Activated CD8-positive, alpha-beta memory T cell treated with anti-CD3 and anti-CD28 coated beads for 36 hours (primary cell): ENCODE measurements at regions not wholly inside any gene's neighbourhood (a gene's known extent, or its start where the extent isn't known, plus 50 kb on each side); places are given as distances from the start of the nearest gene placed in this dataset.

Source experiments
- CTCF ChIA-PET: fragments of 350-600 bp; sonication (Branson Sonifier 250); formaldehyde crosslinking; loops from one replicate; lab custom pipeline; 2021; ENCODE audit warnings: antibody characterized with exemption; lab: Charles Lee
- POLR2A ChIA-PET: fragments of 350-600 bp; sonication (Branson Sonifier 250); formaldehyde crosslinking; loops from one replicate; lab custom pipeline; 2021; ENCODE audit warnings: antibody characterized with exemption; lab: Charles Lee

GRCh38 chr6:1127597-1128288 lies 184.2 kb upstream of the FOXQ1 start:
- ChIA-PET CTCF (no interaction called here), POLR2A (no interaction called here)

GRCh38 chr6:1127129-1127528 lies 184.8 kb upstream of the FOXQ1 start:
- CTCF ChIA-PET = no interaction called here
- POLR2A ChIA-PET = no interaction called here

GRCh38 chr6:1126036-1126435 lies 185.9 kb upstream of the FOXQ1 start:
- ChIA-PET POLR2A (no interaction called here), CTCF (no interaction called here)

GRCh38 chr6:1125297-1125696 lies 186.6 kb upstream of the FOXQ1 start:
- CTCF ChIA-PET = no interaction called here
- POLR2A ChIA-PET = no interaction called here

GRCh38 chr6:1124885-1125284 lies 187.0 kb upstream of the FOXQ1 start:
- CTCF ChIA-PET = no interaction called here
- POLR2A ChIA-PET = no interaction called here

GRCh38 chr6:1123386-1124375 lies 188.2 kb upstream of the FOXQ1 start:
- ChIA-PET CTCF (no interaction called here), POLR2A (no interaction called here)

- CTCF ChIA-PET = no interaction called here
- POLR2A ChIA-PET = no interaction called here
Measured at GRCh38 chr6:1122083-1122482, 189.8 kb upstream of the FOXQ1 start.

GRCh38 chr6:1118287-1118647 lies 193.6 kb upstream of the FOXQ1 start:
- ChIA-PET CTCF (no interaction called here), POLR2A (no interaction called here)

GRCh38 chr6:1117530-1118286 lies 194.2 kb upstream of the FOXQ1 start:
- ChIA-PET POLR2A (no interaction called here), CTCF (no interaction called here)

GRCh38 chr6:1116149-1116548 lies 195.7 kb upstream of the FOXQ1 start:
- CTCF ChIA-PET = no interaction called here
- POLR2A ChIA-PET = no interaction called here

- POLR2A ChIA-PET = no interaction called here
Measured at GRCh38 chr6:1113916-1114540, 197.9 kb upstream of the FOXQ1 start.

GRCh38 chr6:1111361-1111760 lies 200.5 kb upstream of the FOXQ1 start:
- ChIA-PET CTCF (interaction anchor here (0.6 kb wide), 1 partner anchor 1186 kb away, joined by 3 read pairs; no protein-coding TSS in a partner anchor), POLR2A (no interaction called here)

More at GRCh38 chr6:1113916-1114540, 197.9 kb upstream of the FOXQ1 start:
- CTCF ChIA-PET = no interaction called here

GRCh38 chr6:1110941-1111349 lies 201.0 kb upstream of the FOXQ1 start:
- CTCF ChIA-PET = no interaction called here
- POLR2A ChIA-PET = no interaction called here

- ChIA-PET POLR2A (no interaction called here), CTCF (no interaction called here)
Measured at GRCh38 chr6:1110164-1110563, 201.7 kb upstream of the FOXQ1 start.

- CTCF ChIA-PET = interaction anchor here (0.7 kb wide), 1 partner anchor 52 kb away, joined by 3 read pairs; no protein-coding TSS in a partner anchor
- POLR2A ChIA-PET = no interaction called here
Measured at GRCh38 chr6:1109134-1109533, 202.8 kb upstream of the FOXQ1 start.

GRCh38 chr6:1108198-1108597 lies 203.7 kb upstream of the FOXQ1 start:
- ChIA-PET POLR2A (no interaction called here), CTCF (interaction anchor here (0.7 kb wide), 1 partner anchor 53 kb away, joined by 3 read pairs; no protein-coding TSS in a partner anchor)

GRCh38 chr6:1107578-1107977 lies 204.3 kb upstream of the FOXQ1 start:
- ChIA-PET POLR2A (no interaction called here), CTCF (no interaction called here)

GRCh38 chr6:1105833-1106400 lies 206.0 kb upstream of the FOXQ1 start:
- CTCF ChIA-PET = no interaction called here

GRCh38 chr6:1104988-1105670 lies 206.8 kb upstream of the FOXQ1 start:
- POLR2A ChIA-PET = no interaction called here
- CTCF ChIA-PET = no interaction called here

More at GRCh38 chr6:1105833-1106400, 206.0 kb upstream of the FOXQ1 start:
- POLR2A ChIA-PET = no interaction called here
